Muscle layer of duodenum (tissue), 2 donors: ENCODE measurements at regions not wholly inside any gene's neighbourhood (a gene's known extent, or its start where the extent isn't known, plus 50 kb on each side); places are given as distances from the start of the nearest gene placed in this dataset.

Source experiments
- H3K27ac ChIP-seq: one replicate; pipeline ENCODE4 v1.7.0; 2013; ENCODE audit warnings: mild to moderate bottlenecking, low read length
- H3K27me3 ChIP-seq: one replicate; pipeline ENCODE4 v1.7.0; 2013; ENCODE audit warnings: low read depth, mild to moderate bottlenecking, control low read depth, low read length
- H3K36me3 ChIP-seq, 2 donors: one replicate each; pipeline ENCODE4 v1.7.0; 2013; ENCODE audit warnings: low read length in 2 of 2, control low read depth in 1 of 2, mild to moderate bottlenecking in 1 of 2; ENCODE audit not compliant: insufficient read depth in 2 of 2, control insufficient read depth in 1 of 2
- H3K4me1 ChIP-seq, 2 donors: one replicate each; pipeline ENCODE4 v1.7.0; 2013; ENCODE audit warnings: low read length in 2 of 2, mild to moderate bottlenecking in 2 of 2, control low read depth in 1 of 2, moderate library complexity in 1 of 2; ENCODE audit not compliant: insufficient read depth in 2 of 2, control insufficient read depth in 1 of 2
- H3K4me3 ChIP-seq, 2 donors: one replicate each; pipeline ENCODE4 v1.7.0; 2013; ENCODE audit warnings: low read length in 2 of 2, low read depth in 1 of 2, mild to moderate bottlenecking in 1 of 2
- H3K9me3 ChIP-seq, 2 donors: one replicate each; pipeline ENCODE4 v1.7.0; 2013; ENCODE audit warnings: low read length in 2 of 2, control low read depth in 1 of 2, mild to moderate bottlenecking in 1 of 2; ENCODE audit not compliant: control insufficient read depth in 1 of 2
- donor health status: healthy.

DNA sequence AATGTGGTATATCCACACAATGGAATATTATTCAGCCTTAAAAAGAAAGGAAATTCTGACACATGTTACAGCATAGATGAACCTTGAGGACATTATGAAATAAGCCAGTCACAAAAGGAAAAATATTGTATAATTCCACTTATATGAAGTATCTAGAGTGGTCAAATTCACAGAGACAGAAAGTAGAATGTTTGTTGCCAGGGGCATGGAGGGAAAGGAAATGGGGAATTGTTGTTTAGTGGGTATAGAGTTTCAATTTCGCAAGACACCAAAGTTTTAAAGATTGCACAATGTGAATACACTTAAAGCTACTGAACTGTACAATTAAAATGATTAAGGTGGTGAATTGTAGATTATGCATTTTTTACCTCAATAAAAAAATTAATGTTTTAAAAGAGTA, 92.9 kb downstream of the TXNL1 start:
- Histone ChIP-seq H3K4me3 (no peak overlapping the region), H3K4me1 (no peaks in the 10 kb centered on the region), H3K27me3 (no peaks in the 10 kb centered on the region), H3K36me3 (no peaks in the 10 kb centered on the region), H3K9me3 (no peaks in the 10 kb centered on the region), H3K27ac (no peak overlapping the region)

DNA sequence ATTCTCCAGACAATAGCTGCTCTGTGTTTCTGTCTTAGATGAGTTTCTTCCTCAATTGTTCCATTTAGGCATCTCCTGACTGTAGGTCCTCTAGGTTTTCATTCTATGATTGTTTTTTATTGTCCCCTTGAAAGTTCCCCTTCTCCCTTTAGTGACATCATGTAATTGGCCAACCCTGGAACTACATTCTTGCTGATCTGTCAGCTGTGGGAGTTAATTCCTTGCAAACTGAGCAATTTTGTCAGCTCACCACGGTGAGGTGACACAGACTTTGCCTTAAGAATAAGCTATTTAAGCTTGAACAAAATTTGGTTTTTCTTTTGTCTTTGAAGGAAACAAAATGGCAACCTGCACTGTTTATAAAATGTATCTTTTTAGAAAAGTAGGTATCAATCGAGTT, 95.9 kb downstream of the TXNL1 start:
- H3K4me1 ChIP-seq = no peaks in the 10 kb centered on the region
- H3K9me3 ChIP-seq = no peaks in the 10 kb centered on the region
- no peaks in the 10 kb centered on the region for H3K27me3 ChIP-seq
- H3K27ac ChIP-seq = no peak overlapping the region
- H3K36me3 ChIP-seq = no peaks in the 10 kb centered on the region
- no peak overlapping the region for H3K4me3 ChIP-seq

DNA sequence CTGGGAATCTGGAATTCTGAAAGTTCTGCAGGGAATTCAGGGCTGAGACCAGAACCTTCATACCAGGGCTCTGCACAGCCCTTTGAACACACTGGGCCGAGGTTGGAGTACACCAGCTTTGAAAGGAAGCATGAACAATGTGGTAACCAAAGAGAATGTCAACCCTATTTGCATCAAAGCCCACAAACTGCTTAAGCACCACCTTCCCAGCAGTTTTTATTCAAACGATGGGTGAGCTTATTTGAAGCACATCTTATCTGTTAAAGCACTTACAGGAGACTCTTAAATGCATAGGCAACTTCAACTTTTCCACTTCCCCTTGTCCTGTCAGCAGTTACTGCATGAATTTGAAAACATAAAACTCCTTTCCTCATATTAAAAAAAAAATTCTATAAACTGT, 96.6 kb downstream of the TXNL1 start:
- no peaks in the 10 kb centered on the region for H3K4me1 ChIP-seq
- no peaks in the 10 kb centered on the region for H3K36me3 ChIP-seq
- no peak overlapping the region for H3K27ac ChIP-seq
- H3K9me3 ChIP-seq = no peaks in the 10 kb centered on the region
- no peak overlapping the region for H3K4me3 ChIP-seq
- H3K27me3 ChIP-seq = no peaks in the 10 kb centered on the region

DNA sequence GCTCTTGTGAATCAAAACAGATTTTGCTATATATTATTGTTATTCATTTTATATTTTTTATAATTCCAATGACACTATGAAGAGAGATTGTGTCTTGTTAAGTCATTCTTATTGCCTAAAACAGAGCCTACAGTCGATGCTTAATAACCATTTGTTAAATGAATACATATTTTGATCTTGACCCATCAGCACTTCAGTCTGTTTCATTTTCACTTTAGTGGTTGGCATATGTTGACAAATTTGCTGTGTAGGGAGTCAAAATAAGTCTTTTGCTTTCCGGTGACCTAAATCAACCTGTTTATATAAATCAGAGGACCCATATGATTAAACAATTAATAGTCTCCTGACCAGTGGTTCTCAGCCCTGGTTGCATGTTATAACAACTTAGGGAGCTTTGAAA, 97.1 kb downstream of the TXNL1 start:
- H3K36me3 ChIP-seq = no peaks in the 10 kb centered on the region
- H3K9me3 ChIP-seq = no peaks in the 10 kb centered on the region
- H3K27me3 ChIP-seq = no peaks in the 10 kb centered on the region
- H3K4me3 ChIP-seq = no peak overlapping the region
- H3K27ac ChIP-seq = no peak overlapping the region
- H3K4me1 ChIP-seq = no peaks in the 10 kb centered on the region

DNA sequence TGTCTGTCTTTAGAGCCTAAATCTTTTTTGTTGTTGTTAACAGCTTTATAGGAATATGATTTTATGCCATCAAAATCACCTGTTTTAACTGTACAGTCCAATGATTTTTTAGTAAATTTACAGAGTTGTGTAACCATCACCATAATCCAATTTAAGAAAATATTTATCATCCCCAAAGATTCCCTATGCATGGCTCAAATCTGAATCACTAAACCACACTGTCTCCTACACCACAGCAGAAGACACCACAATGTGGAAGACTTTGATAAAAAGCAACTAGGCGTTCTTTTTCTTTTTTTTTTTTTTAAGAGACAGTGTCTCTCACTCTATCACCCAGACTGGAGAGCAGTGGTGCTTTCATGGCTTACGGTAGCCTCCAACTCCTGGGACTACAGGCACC, 99.6 kb downstream of the TXNL1 start:
- H3K36me3 ChIP-seq = no peaks in the 10 kb centered on the region

DNA sequence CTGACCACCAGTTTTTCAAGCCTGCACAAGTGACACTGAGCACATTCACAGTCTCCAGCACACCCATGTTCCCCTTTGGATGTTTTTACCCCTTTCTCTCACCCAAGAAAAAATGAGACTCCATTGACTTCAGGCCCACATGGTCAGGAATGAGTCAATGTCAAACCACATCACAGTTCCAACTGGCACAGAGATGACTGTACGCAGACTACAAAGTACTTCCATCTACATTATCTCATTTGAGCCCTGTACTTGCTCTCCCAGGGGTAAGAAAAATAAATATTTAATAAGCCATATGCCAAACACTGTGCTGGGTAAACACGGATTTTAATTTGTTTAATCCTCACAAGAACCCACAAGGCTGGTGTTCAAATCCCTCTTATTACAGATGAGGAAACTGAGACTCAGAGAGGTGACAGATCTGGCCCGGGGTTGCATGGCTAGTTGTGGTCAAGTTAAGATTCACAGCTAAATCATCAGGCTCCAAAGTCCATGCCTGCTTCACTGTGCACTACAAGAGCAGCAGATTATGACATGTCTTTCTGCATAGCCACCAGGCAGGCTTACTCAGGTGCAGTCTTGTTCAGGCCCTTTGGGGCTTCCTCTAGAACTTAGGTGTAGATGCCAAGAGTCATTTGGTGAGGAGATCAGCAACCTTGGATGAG, 106.1 kb downstream of the TXNL1 start:
- Histone ChIP-seq H3K4me3 (no peak overlapping the region), H3K36me3 (no peaks in the 10 kb centered on the region), H3K9me3 (no peaks in the 10 kb centered on the region), H3K27me3 (no peaks in the 10 kb centered on the region), H3K4me1 (no peaks in the 10 kb centered on the region), H3K27ac (no peak overlapping the region)

More for the DNA sequence above, 99.6 kb downstream of the TXNL1 start:
- H3K4me3 ChIP-seq = no peak overlapping the region
- no peaks in the 10 kb centered on the region for H3K9me3 ChIP-seq
- no peak overlapping the region for H3K27ac ChIP-seq
- H3K27me3 ChIP-seq = no peaks in the 10 kb centered on the region
- H3K4me1 ChIP-seq = no peaks in the 10 kb centered on the region

DNA sequence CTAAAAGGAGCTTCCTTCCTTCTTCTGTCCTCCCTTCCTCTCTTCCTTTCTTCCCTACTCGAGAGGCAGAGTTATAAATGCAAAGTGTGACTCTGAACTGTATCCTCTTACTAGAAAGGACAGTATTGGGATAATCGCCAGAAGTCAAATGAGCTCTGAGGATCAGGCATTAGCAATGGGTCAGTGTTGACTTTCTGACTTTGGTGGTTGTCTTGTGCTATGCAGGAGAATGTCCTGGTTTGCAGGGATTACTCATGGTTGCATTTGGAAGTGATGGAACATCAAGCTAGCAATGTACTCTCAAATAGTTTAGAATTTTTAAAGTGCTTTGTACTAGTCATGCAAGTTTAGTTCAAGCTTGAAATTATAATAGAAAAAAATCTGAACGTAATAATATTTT, 115.6 kb downstream of the TXNL1 start:
- H3K4me1 ChIP-seq = no peaks in the 10 kb centered on the region
- H3K4me3 ChIP-seq = no peak overlapping the region
- no peaks in the 10 kb centered on the region for H3K9me3 ChIP-seq
- no peaks in the 10 kb centered on the region for H3K36me3 ChIP-seq
- no peaks in the 10 kb centered on the region for H3K27me3 ChIP-seq
- no peak overlapping the region for H3K27ac ChIP-seq

DNA sequence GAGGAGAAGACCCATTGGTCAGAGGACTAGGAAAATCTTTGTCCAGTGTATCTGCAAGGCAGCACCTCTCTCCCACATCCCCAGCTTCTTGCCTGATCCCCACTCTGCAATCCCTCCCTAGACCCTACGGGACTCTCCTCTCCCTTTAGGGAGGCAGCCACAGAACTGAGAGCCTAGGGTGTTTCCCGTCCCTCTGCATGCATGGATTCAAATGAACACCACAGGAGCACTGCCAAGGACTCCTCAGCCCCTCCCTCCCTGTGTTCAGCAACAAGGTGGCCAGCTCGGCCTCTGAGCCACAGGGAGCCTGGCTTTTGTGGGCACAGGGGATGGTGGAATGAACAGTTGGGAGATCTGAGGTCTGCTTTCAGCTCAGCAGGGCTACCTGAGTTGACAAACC, 117.1 kb downstream of the TXNL1 start:
- no peaks in the 10 kb centered on the region for H3K36me3 ChIP-seq
- H3K4me1 ChIP-seq = no peaks in the 10 kb centered on the region
- H3K27ac ChIP-seq = no peak overlapping the region
- no peak overlapping the region for H3K4me3 ChIP-seq
- no peaks in the 10 kb centered on the region for H3K27me3 ChIP-seq
- no peaks in the 10 kb centered on the region for H3K9me3 ChIP-seq

DNA sequence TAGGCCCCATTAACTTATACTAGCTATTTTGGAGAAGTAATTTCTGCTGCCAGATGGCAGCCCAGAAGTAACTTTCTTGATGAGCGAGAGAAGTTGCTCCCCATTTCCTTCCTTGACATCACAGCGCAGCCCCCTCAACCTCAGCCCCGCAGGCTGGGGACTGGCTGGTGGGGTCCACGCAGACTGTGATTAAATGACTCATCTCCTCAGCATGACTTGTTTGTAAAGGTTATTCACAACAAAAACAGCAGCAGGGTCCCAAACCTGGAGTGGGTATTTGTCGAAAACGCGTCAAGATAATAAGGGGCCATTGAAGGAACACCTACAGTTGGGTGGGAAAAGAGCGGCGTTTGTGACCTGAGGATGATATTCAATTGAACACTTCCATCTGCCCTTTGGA, 120.6 kb downstream of the TXNL1 start:
- Histone ChIP-seq H3K27me3 (no peaks in the 10 kb centered on the region), H3K4me3 (no peak overlapping the region), H3K4me1 (no peaks in the 10 kb centered on the region), H3K36me3 (no peaks in the 10 kb centered on the region), H3K27ac (no peak overlapping the region), H3K9me3 (no peaks in the 10 kb centered on the region)

DNA sequence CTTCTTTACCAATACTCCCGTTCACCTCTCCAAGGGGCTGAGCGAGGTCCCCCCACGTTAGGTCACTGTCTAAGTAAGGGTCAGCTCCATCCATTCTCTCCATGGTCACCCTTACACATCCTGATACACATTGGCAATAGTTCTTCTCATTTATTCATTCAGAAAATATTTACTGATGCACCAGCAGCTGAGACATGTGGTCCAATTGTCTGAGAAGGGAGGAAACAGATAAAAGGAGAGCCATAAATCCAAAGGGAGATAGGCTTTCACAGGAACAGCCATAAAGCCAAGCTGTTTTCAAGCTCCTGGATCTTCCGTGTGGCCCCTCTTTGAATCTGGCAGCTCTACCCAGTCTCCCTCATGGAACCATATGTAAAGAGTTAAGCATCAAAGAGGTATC, 121.2 kb downstream of the TXNL1 start:
- H3K36me3 ChIP-seq = no peaks in the 10 kb centered on the region
- no peaks in the 10 kb centered on the region for H3K4me1 ChIP-seq
- no peak overlapping the region for H3K27ac ChIP-seq
- H3K9me3 ChIP-seq = no peaks in the 10 kb centered on the region
- H3K4me3 ChIP-seq = no peak overlapping the region
- no peaks in the 10 kb centered on the region for H3K27me3 ChIP-seq

DNA sequence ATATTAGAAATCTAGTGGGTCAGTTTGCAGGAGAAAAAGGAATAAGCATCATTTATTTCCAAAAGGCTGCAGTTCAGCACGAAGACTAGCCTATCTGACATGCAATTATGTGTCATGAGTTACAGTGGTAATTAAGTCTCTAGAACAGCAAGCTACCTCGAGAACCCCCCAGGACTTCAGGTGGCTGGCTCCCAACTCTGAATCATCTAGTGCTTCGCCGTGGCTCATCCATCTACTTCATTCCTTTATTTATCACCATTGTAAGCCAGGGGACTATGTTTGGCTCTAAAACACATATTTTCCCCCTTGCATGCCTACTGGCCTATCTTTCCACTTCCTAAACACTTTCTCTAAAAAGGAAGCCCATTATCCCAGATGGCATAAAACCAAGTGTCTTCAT, 121.6 kb downstream of the TXNL1 start:
- no peak overlapping the region for H3K4me3 ChIP-seq
- no peaks in the 10 kb centered on the region for H3K4me1 ChIP-seq
- H3K27me3 ChIP-seq = no peaks in the 10 kb centered on the region

DNA sequence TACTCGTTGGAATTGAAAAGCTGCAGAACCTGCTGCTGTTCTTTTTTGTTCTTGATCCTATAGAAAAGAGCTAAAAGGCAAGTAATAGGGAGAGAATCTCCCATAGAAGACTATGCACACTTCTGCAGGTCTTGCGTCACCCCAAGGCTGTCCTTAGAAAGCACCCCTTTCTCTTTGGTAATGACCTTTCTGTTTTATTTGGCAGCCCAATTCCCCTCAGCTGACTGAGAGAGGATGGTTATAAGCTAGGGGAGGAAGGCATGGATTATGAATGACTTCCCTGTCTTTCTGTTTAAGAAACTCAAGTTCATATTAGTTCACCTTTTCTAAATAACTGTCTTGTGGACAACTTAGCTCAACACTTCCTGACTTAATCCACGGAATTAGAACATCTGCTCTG, 122.9 kb downstream of the TXNL1 start:
- H3K9me3 ChIP-seq = no peaks in the 10 kb centered on the region

More for the DNA sequence above, 121.6 kb downstream of the TXNL1 start:
- Histone ChIP-seq H3K27ac (no peak overlapping the region), H3K36me3 (no peaks in the 10 kb centered on the region), H3K9me3 (no peaks in the 10 kb centered on the region)

More for the DNA sequence above, 122.9 kb downstream of the TXNL1 start:
- no peaks in the 10 kb centered on the region for H3K36me3 ChIP-seq
- H3K4me1 ChIP-seq = no peaks in the 10 kb centered on the region
- H3K4me3 ChIP-seq = no peak overlapping the region
- no peak overlapping the region for H3K27ac ChIP-seq
- H3K27me3 ChIP-seq = no peaks in the 10 kb centered on the region
